GM12864 (cell line): ENCODE measurements at regions not wholly inside any gene's neighbourhood (a gene's known extent, or its start where the extent isn't known, plus 50 kb on each side); places are given as distances from the start of the nearest gene placed in this dataset.

Source experiments
- DNase-seq: peaks from one replicate; pipeline ENCODE4 v3.0.0-alpha.2; 2011; ENCODE audit warnings: low read depth
- H3K4me3 ChIP-seq: 2 replicates; pipeline ENCODE4 v1.5.1; 2011; ENCODE audit warnings: mild to moderate bottlenecking, low read depth, low read length, control low read depth
- CTCF ChIP-seq: IDR thresholded peaks from 2 replicates; pipeline ENCODE4 v1.5.1; 2011; ENCODE audit warnings: low read depth, mild to moderate bottlenecking, moderate library complexity, low read length, control low read depth, inconsistent platforms; ENCODE audit errors: missing control alignments

DNA sequence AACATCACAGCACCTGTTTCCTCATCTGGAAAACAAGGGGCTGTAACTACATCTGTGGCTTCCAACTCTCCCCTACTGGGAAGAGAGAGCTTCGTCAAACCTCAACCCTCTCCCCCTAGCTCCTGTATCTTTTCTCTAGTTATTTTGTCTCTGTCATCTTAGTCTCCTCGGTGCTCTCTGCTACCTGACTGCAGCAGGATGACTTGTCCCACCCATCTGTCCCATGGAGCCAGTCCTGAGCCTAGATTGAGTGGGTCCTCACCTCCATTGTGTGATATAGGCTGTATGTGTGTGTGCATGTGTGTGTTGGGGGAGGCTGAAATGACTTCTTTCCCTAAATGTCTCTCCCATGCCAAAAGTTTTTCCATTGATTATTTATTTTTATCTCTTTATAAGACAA lies 177.3 kb downstream of the EMP1 start:
- no peak overlapping the region for H3K4me3 ChIP-seq
- no peak for DNase-seq
- no peak for TF ChIP-seq CTCF

- no peak for DNase-seq
- no peak overlapping the region for H3K4me3 ChIP-seq
- TF ChIP-seq CTCF = no peak
Measured at GRCh38 chr12:13373131-13373530, 176.6 kb downstream of the EMP1 start.

- no peak overlapping the region for H3K4me3 ChIP-seq
- DNase-seq = no peak
- TF ChIP-seq CTCF = no peak
Measured at GRCh38 chr12:13372386-13372785, 175.9 kb downstream of the EMP1 start.

DNA sequence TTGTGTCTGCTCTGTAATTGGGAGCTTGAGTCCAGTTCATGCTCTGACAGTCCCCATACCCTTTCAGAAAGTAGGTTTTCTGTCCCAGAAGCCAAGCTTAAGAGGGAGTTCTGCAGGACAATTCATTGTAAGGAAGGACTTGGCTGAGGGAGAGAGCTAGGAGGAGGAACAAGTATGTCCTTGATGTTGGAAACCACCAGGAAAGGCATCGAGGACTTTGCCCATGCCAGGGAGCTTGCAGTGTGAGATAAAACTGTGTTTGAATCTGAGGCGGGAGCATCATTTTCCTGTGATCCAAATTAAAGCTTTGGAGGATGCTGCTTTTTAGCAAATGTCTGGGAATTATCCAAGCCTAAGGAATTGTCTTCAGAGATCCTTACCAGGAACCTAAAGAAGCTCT lies 175.3 kb downstream of the EMP1 start:
- no peak overlapping the region for H3K4me3 ChIP-seq
- no peak for DNase-seq
- no peak for TF ChIP-seq CTCF

GRCh38 chr12:13371367-13371766 lies 174.8 kb downstream of the EMP1 start:
- no peak for DNase-seq
- no peak for TF ChIP-seq CTCF
- no peak overlapping the region for H3K4me3 ChIP-seq

- no peak overlapping the region for H3K4me3 ChIP-seq
- no peak for DNase-seq
- no peak for TF ChIP-seq CTCF
Measured at GRCh38 chr12:13369474-13370056, 173.0 kb downstream of the EMP1 start.

GRCh38 chr12:13368971-13369370 lies 172.4 kb downstream of the EMP1 start:
- DNase-seq = no peak
- H3K4me3 ChIP-seq = no peak overlapping the region
- TF ChIP-seq CTCF = no peak
